ENCODE measurements at regions not wholly inside any gene's neighbourhood (a gene's known extent, or its start where the extent isn't known, plus 50 kb on each side); places are given as distances from the start of the nearest gene placed in this dataset.
A peak's percentile ranks its signal among the peaks of the same experiment; 100 is the strongest.

DNA sequence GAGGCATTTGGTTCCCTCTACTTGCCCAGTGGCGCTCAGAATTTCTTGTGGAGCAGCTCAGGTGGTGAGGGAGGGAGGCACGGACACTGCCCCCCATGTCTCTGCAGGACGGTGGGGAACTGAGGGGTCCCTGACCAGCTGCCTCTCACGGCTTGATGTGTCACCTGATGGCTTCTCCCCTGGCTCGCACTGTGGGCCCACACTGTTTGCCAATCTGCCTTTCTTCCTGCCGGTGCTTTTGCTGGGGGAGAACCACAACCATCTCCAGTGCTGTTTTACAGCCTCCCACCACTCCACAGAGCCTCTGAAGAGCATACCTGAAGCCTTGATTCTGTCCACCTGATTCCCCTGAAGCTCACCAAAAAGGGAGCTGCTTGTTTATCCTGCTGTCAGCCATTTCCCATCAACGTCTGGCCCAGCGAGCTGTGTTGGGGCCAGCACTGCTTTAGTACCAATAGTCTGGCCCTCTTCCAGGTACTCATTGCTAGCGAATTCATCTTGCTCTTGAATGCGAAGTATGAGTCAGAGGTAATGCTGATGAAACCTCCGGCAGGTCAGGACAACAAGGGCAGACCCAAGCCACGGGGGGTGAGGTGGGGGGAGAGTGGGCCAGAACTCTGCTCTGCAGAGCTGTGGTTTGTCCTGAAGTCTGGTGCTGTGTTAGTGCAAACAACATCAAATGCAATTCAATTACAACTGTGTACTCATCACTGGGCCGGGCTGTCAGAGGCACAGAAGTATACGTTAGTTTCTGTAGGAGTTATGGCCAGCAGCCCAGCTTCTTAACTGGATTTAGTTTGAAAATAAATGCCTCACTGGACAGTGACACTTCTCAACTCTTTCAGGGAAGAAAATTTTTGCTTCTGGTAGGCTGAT is 208.3 kb upstream of the JADE1 start (continued):
- TF ChIP-seq ZIC2 (tag by site-specific recombination; IDR thresholded peaks at IDR 0.05) (peak; percentile 47), ZNF473 (tag by site-specific recombination; IDR thresholded peaks at IDR 0.05) (no peak), ZNF138 (tag by site-specific recombination; IDR thresholded peaks at IDR 0.05; ENCODE audit: borderline replicate concordance) (no peak), ZNF169 (tag by site-specific recombination; IDR thresholded peaks at IDR 0.05) (no peak), ZNF146 (tag by site-specific recombination; IDR thresholded peaks at IDR 0.05) (no peak), ZNF266 (tag by site-specific recombination; IDR thresholded peaks at IDR 0.05; ENCODE audit: low read depth) (no peak), ZNF324 (tag by site-specific recombination; IDR thresholded peaks at IDR 0.05) (peak; percentile 75), ZNF660 (tag by site-specific recombination; IDR thresholded peaks at IDR 0.05) (peak; percentile 89), ZNF426 (tag by site-specific recombination; IDR thresholded peaks at IDR 0.05) (no peak), KLF10 (tag by site-specific recombination; IDR thresholded peaks at IDR 0.05) (no peak), TCF7L2 (IDR thresholded peaks at IDR 0.05; ENCODE audit: borderline replicate concordance, low read depth, low read length) (no peak), ZNF366 (tag by site-specific recombination; conservative IDR thresholded peaks at IDR 0.05) (peak; percentile 73), ZNF654 (tag by site-specific recombination; IDR thresholded peaks at IDR 0.05; ENCODE audit: low read depth) (no peak), ZNF624 (tag by site-specific recombination; IDR thresholded peaks at IDR 0.05) (no peak), KLF8 (tag by site-specific recombination; IDR thresholded peaks at IDR 0.05) (peak; percentile 47; the same call in 1 of the 2 replicates), ZNF239 (tag by site-specific recombination; IDR thresholded peaks at IDR 0.05) (no peak), GFI1B (tag by site-specific recombination; IDR thresholded peaks at IDR 0.05) (no peak), ZNF335 (tag by site-specific recombination; conservative IDR thresholded peaks at IDR 0.05) (no peak), ZNF223 (tag by site-specific recombination; IDR thresholded peaks at IDR 0.05) (no peak), ZSCAN16 (tag by site-specific recombination; IDR thresholded peaks at IDR 0.05) (no peak), ZBTB7A (tag by site-specific recombination; IDR thresholded peaks at IDR 0.05; ENCODE audit: low read depth) (no peak), ZNF19 (tag by site-specific recombination; IDR thresholded peaks at IDR 0.05; ENCODE audit: low read depth) (no peak), ZBTB17 (tag by site-specific recombination; IDR thresholded peaks at IDR 0.05) (peak; percentile 75)
- TF ChIP-seq, protein P1, sequence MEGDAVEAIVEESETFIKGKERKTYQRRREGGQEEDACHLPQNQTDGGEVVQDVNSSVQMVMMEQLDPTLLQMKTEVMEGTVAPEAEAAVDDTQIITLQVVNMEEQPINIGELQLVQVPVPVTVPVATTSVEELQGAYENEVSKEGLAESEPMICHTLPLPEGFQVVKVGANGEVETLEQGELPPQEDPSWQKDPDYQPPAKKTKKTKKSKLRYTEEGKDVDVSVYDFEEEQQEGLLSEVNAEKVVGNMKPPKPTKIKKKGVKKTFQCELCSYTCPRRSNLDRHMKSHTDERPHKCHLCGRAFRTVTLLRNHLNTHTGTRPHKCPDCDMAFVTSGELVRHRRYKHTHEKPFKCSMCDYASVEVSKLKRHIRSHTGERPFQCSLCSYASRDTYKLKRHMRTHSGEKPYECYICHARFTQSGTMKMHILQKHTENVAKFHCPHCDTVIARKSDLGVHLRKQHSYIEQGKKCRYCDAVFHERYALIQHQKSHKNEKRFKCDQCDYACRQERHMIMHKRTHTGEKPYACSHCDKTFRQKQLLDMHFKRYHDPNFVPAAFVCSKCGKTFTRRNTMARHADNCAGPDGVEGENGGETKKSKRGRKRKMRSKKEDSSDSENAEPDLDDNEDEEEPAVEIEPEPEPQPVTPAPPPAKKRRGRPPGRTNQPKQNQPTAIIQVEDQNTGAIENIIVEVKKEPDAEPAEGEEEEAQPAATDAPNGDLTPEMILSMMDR (tag by site-specific recombination; IDR thresholded peaks at IDR 0.05) = no peak
- TF ChIP-seq, protein P2, sequence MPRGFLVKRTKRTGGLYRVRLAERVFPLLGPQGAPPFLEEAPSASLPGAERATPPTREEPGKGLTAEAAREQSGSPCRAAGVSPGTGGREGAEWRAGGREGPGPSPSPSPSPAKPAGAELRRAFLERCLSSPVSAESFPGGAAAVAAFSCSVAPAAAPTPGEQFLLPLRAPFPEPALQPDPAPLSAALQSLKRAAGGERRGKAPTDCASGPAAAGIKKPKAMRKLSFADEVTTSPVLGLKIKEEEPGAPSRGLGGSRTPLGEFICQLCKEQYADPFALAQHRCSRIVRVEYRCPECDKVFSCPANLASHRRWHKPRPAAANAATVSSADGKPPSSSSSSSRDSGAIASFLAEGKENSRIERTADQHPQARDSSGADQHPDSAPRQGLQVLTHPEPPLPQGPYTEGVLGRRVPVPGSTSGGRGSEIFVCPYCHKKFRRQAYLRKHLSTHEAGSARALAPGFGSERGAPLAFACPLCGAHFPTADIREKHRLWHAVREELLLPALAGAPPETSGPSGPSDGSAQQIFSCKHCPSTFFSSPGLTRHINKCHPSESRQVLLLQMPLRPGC (tag by site-specific recombination; IDR thresholded peaks at IDR 0.05) = no peak
- TF ChIP-seq, protein P3, sequence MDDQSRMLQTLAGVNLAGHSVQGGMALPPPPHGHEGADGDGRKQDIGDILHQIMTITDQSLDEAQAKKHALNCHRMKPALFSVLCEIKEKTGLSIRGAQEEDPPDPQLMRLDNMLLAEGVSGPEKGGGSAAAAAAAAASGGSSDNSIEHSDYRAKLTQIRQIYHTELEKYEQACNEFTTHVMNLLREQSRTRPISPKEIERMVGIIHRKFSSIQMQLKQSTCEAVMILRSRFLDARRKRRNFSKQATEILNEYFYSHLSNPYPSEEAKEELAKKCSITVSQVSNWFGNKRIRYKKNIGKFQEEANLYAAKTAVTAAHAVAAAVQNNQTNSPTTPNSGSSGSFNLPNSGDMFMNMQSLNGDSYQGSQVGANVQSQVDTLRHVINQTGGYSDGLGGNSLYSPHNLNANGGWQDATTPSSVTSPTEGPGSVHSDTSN (CRISPR knock-in tag; IDR thresholded peaks at IDR 0.05) = no peak
- TF ChIP-seq, protein P4, sequence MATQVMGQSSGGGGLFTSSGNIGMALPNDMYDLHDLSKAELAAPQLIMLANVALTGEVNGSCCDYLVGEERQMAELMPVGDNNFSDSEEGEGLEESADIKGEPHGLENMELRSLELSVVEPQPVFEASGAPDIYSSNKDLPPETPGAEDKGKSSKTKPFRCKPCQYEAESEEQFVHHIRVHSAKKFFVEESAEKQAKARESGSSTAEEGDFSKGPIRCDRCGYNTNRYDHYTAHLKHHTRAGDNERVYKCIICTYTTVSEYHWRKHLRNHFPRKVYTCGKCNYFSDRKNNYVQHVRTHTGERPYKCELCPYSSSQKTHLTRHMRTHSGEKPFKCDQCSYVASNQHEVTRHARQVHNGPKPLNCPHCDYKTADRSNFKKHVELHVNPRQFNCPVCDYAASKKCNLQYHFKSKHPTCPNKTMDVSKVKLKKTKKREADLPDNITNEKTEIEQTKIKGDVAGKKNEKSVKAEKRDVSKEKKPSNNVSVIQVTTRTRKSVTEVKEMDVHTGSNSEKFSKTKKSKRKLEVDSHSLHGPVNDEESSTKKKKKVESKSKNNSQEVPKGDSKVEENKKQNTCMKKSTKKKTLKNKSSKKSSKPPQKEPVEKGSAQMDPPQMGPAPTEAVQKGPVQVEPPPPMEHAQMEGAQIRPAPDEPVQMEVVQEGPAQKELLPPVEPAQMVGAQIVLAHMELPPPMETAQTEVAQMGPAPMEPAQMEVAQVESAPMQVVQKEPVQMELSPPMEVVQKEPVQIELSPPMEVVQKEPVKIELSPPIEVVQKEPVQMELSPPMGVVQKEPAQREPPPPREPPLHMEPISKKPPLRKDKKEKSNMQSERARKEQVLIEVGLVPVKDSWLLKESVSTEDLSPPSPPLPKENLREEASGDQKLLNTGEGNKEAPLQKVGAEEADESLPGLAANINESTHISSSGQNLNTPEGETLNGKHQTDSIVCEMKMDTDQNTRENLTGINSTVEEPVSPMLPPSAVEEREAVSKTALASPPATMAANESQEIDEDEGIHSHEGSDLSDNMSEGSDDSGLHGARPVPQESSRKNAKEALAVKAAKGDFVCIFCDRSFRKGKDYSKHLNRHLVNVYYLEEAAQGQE (tag by site-specific recombination; IDR thresholded peaks at IDR 0.05) = no peak
- TF ChIP-seq, protein P5, sequence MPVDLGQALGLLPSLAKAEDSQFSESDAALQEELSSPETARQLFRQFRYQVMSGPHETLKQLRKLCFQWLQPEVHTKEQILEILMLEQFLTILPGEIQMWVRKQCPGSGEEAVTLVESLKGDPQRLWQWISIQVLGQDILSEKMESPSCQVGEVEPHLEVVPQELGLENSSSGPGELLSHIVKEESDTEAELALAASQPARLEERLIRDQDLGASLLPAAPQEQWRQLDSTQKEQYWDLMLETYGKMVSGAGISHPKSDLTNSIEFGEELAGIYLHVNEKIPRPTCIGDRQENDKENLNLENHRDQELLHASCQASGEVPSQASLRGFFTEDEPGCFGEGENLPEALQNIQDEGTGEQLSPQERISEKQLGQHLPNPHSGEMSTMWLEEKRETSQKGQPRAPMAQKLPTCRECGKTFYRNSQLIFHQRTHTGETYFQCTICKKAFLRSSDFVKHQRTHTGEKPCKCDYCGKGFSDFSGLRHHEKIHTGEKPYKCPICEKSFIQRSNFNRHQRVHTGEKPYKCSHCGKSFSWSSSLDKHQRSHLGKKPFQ (tag by site-specific recombination; IDR thresholded peaks at IDR 0.05) = no peak
- TF ChIP-seq, protein P6, sequence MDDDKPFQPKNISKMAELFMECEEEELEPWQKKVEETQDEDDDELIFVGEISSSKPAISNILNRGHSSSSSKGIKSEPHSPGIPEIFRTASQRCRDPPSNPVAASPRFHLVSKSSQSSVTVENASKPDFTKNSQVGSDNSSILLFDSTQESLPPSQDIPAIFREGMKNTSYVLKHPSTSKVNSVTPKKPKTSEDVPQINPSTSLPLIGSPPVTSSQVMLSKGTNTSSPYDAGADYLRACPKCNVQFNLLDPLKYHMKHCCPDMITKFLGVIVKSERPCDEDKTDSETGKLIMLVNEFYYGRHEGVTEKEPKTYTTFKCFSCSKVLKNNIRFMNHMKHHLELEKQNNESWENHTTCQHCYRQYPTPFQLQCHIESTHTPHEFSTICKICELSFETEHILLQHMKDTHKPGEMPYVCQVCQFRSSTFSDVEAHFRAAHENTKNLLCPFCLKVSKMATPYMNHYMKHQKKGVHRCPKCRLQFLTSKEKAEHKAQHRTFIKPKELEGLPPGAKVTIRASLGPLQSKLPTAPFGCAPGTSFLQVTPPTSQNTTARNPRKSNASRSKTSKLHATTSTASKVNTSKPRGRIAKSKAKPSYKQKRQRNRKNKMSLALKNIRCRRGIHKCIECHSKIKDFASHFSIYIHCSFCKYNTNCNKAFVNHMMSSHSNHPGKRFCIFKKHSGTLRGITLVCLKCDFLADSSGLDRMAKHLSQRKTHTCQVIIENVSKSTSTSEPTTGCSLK (tag by site-specific recombination; IDR thresholded peaks at IDR 0.05) = no peak

Data from HEK293 (cell line).